ENCODE measurements at regions not wholly inside any gene's neighbourhood (a gene's known extent, or its start where the extent isn't known, plus 50 kb on each side); places are given as distances from the start of the nearest gene placed in this dataset.
A peak's percentile ranks its signal among the peaks of the same experiment; 100 is the strongest.
"Not testable (repeated sequence)": the region's sequence is repeated elsewhere in the genome, so short reads cannot be mapped to it uniquely, and the experiment has no call there.

DNA sequence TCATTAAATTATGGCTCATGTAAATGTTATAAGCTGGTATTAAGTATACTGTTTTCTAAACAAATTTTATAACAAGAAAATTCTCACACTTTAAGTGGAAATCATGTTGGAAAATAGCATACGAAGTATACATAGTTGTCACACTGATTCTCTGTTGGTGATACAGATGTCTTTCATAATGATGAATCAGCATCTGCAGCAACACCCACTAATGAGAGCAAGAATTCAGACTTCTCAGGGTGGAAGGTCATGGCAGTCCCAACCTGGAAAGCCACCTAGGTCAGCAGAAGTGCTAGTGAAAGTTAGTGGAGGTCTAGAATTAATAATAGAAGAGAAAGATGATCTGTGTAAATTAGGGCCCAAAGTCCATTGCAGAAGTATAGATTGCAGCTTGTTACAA lies 719.7 kb upstream of the MIR17HG start:
- no peak for DNase-seq

DNA sequence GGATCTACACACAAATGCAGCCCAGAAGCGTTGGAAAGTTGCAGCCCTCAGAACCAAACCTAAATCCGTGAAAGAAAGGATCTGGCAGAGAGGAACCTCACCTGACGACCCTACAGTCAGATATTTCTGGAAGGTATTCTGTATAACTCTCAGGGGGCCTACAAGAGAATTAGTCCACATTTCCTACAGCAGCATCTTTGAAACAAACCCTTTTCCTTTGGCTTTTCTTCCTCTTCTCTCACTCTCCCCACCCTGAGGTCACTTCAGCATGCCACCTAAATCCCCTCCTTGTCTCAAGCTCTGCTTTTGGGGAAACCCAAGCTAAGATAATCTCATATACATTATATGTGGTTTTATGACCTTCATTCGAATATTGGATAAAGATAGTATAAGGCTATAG lies 719.0 kb upstream of the MIR17HG start:
- no peak for DNase-seq

DNA sequence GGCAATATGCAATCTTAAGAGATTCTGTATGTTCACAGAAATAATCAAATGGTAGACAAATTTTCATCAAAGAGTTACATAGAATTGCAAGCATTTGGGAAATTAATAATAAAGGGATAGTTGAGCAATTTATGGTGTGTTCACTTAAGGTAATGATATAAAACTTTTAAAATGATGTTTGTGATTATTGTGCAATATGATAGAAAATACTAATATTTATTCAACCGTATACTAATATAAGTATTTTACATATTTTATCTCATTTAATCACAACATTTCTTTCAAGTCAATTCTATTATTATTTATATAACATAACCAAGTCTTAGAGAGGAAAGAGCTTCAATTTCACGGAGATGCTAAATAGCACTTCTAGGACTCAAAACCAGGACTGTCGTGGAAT lies 716.8 kb upstream of the MIR17HG start:
- DNase-seq, result no peak

DNA sequence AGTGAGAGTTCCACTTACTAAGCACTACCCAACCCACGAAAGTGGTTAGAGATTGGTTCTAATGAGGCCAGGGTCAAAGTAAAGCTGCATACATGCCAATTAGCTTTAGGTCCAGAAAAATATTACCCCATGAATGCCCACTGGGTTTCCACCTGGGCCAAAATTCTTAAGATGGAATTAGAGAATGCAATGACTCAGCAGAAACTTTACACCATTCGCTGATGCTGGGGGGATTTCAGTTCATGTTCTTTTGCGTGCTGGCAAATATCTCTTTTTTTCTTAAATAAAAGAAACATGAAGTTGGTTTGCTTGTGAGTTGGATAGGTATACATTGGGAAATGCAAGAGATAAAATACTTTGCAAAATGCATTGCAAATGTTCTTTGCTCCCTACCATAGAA lies 715.3 kb upstream of the MIR17HG start:
- no peak for DNase-seq

DNA sequence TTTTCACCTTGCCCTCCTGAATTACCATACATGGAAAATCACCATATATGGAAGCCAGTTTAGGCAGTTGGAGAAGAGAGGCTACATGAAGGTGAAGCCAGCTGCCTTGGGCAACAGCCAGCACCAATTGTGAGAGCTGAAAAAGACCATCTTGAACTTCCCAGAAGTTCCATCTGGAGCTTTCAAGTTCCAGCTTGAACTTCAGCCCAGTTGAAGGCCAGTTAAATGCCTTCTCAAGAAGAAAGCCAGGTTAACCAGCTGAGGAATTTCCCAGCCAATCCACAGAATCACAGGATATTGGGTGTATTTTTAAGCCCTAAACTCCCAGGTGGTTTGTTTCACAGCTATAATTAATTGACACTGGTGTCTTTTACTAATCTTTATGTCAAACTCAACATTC lies 713.6 kb upstream of the MIR17HG start:
- no peak for DNase-seq

DNA sequence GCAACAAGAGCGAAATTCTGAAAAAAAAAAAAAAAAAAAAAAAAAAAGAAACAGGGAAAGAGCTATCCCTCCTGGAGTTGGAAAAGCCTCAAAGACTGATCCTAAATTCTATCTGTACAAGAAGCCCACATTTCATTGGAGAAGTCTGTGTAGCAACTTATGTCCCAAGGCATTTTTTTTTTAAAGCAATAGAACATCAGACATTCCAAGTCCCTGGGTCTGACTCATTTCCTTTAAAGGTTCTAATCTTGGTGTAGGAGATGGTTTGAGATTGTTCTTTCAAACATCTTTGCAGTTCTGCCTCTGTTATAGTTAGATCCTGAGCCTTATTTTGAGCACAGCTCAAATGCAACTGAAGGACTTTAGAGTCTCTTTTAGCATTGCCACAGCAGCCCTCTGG lies 706.5 kb upstream of the MIR17HG start:
- peak; percentile 12 for DNase-seq

DNA sequence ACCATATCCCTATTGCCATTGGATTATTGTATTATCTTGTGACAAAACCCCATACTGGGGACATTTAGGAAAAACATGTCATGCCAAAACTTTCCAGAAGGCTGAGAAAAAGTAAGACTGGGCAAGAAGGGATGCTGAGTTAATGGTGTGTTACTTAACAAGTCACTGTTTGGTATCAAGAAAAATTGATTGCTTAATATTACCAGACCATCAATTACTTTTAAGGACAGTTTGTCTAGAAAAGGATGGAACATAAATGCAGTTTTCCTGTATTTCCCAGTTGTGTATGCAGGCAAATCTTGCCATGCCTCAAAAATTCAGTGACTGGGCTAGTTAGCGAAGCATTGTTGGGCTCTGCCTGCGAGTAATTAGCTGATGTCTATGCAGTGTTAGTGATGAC lies 705.6 kb upstream of the MIR17HG start:
- DNase-seq, result no peak

DNA sequence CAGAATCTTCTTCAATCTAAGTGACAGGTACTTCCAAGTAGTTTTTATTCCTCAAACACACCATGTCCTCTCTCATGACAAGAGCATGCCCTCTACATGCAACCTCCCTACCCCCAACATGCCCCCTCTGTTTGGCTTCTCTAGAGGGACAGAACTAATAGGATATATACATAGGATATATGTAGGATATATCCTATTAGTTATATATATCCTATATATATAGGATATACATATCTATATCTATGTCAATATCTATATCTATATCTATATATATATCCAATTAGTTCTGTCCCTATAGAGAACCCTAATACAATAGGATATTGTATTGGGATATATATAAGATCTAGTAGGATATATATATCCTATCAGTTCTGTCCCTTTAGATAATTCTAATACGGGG lies 701.9 kb upstream of the MIR17HG start:
- DNase-seq, result no peak

DNA sequence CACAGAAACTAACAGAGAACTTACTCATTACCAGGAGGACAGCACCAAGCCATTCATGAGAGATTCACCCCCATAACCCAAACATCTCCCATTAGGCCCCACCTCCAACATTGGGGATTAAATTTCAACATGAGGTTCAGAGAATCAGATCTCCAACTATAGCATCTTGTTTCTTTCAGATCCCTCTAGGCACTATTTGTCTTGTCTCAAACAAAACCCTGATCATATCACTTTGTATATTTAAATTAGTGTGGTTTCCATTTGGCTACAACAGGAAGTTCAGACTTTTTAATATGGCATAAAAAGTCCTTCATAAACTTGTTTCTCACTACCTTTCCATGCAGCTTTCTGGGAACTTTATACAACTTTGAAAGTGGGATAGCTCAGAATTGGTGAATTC lies 699.0 kb upstream of the MIR17HG start:
- no peak for DNase-seq

DNA sequence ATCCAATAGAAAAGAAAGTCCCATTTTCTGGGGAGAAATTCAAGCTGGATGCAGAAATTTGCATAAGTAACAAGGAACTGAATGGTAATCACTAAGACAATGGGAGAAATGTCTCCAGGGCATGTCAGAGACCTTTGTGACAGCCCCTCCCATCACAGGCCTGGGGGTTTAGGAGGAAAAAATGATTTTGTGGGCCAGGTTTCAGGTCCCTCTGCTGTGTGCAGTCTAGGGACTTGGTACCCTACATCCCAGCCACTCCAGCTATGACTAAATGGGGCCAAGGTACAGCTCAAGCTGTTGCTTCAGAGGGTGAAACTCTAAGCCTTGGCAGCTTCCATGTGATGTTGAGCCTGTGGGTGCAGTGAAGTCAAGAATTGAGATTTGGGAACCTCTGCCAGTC lies 695.5 kb upstream of the MIR17HG start:
- no peak for DNase-seq

DNA sequence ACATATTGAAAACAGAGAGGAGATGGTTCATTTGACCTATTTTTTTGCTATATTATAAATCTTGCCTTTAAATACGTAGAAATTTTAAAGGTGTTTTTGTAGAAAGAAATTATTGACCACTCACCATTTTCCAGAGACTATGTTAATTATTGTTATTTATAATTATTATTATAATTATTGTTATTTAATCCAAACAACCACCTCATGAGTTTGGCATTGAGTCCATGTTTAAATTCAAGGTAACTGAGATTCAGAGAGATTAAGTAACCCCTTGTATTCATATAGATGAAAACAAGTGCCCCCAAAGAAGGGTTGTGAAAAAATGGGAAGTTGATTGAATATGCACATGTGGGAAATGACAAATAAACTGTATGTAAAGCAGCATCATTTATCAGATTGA lies 692.5 kb upstream of the MIR17HG start:
- DNase-seq, result no peak

DNA sequence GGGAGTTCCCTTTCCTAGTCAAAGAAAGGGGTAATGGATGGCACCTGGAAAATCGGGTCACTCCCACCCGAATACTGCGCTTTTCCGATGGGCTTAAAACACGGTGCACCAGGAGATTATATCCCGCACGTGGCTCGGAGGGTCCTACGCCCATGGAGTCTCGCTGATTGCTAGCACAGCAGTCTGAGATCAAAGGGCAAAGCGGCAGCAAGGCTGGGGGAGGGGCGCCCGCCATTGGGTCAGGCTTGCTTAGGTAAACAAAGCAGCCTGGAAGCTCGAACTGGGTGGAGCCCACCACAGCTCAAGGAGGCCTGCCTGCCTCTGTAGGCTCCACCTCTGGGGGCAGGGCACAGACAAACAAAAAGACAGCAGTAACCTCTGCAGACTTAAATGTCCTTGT lies 683.3 kb upstream of the MIR17HG start:
- DNase-seq, result not testable (repeated sequence)

DNA sequence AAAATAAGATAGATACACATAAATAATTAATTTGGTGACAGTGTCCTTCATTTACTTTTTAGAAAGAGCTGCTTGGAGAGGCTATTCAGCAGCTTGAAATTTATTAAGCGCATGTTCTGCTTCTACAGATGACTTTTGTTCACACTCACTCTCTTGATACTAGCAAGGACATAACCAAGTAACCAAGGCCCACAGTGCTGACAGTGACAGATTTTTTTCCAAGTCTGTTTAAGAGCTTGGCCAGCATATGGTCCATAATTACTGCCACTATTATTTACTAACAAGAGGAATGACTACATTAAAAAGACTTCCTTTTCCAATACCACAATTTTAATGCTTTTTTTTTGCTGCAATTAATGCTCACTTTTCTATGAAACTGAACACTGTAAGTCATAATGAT lies 673.7 kb upstream of the MIR17HG start:
- no peak for DNase-seq

DNA sequence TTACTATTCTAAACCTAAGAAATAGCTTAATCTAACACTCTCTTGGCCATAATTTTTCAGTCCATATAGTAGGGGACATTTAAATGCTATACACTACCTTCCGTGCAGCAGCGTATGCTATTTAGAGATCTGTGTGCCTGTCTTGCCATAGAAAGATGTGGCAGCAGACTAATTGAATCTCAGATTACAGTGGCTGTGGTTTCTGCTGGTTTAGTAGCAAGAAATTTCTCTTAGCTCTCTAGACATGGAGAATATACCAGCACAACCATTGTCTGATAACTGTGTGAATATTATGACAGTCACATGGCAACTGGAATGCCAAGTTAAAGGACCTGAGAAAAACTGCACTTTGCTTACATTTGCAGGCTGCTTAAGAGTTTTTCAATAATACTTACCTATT lies 672.4 kb upstream of the MIR17HG start:
- DNase-seq, result no peak

DNA sequence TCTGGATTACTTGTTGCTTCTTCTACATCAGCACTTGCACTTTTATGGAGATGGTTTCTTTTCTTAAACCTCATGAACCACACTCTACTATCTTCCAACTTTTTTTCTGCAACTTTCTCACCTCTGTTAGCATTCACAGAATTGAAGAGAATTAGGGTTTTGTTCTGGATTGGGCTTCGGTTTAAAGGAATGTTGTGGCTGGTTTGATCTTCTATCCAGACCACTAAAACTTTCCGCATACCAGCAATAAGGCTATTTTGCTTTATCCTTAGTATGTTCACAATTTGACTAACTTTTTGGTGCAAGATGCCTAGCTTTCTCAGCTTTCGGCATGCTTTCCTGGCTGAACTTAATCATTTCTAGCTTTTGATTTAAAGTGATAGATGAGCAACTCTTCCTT lies 666.7 kb upstream of the MIR17HG start:
- no peak for DNase-seq

DNA sequence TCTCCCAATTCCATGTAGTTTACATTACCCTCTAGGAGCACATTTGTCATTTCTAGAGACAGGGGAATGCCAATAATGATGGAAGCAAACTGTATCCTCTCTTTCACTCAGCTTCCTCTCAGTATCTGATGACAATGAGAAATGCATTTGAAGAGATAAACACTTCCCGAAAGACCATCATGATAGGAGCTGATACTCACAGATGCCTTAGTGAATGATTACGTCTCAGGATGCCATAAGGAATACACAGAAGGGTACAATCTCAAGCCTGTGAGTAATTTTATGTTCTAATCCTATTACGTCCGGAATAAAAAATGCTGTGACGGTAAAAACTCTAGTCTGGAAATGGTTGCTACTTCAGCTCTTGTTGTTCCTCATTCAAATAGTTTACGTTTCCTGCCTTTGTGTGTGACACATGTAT lies 663.8 kb upstream of the MIR17HG start:
- peak; percentile 53 for DNase-seq

DNA sequence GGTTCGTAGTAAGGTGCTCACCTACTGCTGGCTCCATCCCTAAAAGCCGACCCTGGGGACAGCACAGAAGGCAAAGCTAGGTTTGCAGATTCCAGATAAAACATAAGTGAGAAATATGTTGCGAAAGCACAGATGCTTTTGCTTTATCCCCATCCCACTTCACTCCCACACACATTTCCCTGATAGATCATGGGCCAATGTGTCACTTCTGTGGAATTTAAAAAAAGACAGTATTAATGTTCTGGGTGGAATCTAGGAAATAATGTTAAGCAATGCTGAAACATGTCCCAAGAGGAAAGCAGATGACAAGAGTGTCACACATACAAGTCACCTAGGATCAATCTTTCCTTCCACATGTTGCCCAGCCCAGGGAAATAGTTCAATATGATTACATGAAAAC lies 661.0 kb upstream of the MIR17HG start:
- peak; percentile 82 for DNase-seq

DNA sequence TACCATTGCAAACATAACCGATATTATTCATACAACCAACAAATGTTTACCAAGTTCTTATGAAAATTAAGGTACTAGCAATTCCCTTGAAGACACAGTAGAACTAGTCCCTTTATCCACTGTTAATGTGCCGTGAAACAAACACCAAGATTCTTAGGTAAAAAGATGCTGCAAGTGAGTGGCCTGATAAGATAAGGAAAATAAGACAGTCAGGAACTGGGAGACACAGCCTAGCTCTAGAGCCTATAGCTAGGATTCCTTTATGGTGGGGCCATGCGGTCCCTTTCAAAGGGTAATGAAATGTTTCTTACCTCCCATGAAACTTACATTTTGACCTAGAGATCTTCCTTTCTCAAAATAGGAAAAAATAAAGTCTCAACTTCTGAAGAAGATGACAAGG lies 658.4 kb upstream of the MIR17HG start:
- DNase-seq, result no peak

DNA sequence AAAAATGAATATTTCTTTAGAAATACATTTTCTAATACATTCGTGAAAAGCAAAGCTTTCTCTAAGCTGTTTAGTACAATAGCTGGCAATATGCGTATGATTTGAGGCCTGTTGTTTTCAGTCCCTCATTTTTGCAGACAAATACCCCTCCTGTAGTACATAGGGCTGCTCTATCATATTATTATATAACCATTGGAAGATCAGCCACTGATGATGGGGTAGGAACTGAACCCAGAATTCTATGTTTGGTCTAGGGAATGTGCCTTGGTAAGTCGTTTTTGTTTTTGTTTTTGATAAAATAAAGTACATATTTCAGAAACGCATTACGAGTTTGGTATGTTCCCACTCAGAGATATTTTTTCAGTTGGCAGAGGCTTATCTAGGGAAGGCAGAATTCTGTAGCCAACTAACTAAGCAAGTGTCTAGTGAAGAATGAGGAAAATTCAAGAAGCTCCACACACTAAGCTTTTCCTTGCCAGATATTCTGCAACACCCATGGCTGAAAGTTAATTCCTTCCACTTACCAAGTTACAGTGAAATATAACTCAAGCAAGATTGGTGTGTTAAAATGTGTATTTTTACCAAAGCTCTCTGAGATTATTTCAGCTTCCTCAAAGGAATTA lies 656.9 kb upstream of the MIR17HG start:
- DNase-seq, result peak; percentile 1

DNA sequence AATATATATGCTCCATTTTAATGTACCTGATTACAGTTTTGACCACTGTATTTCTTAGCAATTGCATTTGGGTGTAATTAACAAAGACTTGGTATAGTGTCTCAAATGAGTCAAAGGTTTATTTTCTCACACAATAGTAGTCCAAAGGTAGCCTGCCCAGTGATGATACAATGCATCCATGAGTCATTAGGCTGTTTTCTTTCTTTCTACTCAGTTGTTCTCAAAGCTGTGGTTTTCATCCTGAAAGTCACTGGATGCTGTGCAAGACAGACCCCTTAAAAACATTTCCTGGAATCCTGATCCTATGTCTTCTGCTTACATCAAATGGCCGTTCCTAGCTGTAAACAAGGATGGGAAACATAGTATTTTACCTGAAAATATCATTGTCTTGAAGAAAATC lies 651.2 kb upstream of the MIR17HG start:
- peak; percentile 40 for DNase-seq

DNA sequence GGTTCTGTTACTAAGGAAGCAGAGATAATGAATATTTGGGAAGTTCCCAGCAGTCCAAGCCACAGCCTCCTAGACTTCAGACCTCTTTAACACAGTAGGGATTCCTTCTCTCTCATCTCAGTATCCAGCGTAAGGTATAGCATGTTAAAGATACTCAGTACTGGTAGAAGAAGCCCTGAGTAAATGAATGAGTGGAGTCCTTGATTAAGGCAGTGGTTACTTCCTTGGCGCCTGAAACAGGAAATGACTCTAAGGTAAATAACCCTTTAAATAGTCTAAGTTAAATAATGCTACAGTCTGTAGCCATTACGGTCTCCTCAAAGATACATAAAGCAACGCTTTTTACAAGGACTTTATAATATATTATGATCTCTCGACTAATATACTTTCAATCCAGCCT lies 650.8 kb upstream of the MIR17HG start:
- no peak for DNase-seq

DNA sequence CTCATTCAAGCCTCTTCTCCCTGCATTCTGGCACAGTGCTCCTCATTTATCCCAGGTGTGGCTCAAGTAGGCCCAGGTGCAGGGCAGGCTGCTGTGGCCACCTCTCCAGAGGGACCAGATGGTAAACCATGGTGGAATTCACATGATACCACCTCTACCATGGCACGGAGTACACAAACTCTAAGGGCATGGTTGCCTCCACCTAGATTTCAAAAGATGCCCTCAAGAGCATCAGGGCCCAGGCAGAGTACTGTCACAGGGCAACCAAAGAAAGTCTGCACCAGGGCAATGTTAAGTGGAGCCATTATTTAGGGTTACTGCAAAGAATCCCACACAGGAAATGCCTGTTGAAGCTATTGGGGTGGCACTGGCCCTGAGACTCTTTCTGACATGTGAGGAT lies 647.1 kb upstream of the MIR17HG start:
- DNase-seq, result no peak

DNA sequence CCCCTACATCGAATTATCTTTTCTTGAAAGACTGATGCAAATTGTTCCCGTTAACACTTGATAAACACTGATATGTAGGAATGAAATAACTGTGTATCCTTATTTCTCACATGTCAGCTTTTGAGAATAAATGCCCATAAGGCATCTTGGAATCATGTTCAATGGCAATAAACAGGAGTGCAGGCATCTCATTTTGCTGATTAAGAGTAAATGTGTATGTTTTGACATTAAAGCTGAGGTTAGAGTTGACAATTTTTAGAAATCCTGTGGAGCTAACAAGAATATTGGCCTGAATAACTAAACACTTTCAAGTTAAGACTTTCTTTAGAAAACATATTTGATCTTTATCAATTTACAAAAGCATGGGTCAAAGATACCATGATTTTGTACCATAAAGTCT lies 646.2 kb upstream of the MIR17HG start:
- no peak for DNase-seq

DNA sequence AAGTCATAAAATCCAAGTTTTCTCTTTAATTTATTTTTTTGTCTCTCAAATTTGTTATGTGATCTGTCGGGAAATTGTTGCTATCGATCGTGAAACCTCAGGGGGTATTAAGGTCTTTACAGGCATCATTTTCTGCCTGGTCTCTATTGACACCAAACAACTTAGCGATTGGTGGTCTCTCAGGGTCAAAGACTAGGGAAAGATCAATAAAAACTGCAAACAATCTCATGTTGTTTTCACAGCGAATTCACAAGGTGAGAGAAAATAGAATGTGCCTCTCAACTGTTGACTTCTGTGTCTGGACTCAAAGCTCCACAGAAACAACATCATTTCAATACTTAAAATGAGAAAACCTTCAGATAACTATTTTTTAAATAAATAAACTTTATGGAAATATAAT lies 645.4 kb upstream of the MIR17HG start:
- no peak for DNase-seq

DNA sequence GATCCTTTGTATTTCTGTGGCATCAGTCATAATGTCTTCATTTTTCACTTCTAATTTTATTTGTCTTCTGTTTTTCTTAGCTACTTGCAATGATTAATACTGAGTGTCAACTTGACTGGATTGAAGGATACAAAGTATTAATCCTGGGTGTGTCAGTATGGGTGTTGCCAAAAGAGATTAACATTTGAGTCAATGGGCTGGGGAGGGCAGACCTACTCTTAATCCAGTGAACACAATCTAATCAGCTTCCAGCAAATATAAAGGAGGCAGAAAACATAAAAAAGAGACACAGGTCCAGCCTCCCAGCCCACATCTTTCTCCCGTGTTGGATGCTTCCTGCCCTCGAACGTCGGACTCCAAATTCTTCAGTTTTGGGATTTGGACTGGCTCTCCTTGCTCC lies 640.9 kb upstream of the MIR17HG start:
- no peak for DNase-seq

DNA sequence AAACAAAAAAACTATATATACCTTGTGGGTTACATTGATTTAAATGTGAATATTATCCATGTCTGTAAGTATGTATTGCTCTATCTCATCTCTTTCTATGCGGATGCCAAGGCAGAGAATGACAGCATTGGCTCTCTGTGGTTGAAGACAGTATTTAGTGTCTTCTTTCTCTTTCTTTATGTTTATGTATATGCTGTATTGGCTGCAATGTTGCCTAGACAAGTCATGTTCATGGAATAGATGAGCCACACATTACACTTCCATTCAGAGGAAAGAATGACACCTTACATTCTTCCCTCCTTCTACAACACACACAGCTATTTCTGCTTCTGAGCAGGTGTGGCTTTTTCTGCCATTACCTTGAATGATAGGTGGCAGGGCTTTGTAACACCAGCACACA lies 639.4 kb upstream of the MIR17HG start:
- DNase-seq, result no peak
